Transverse colon (tissue), 4 donors: ENCODE measurements at regions not wholly inside any gene's neighbourhood (a gene's known extent, or its start where the extent isn't known, plus 50 kb on each side); places are given as distances from the start of the nearest gene placed in this dataset.

Experiments
- POLR2A ChIP-seq: fragments of 450-650 bp; IDR thresholded peaks from one replicate; pipeline ENCODE4 v1.6.1; 2016; ENCODE audit warnings: antibody characterized with exemption, mild to moderate bottlenecking, moderate library complexity
- POLR2AphosphoS5 ChIP-seq, 3 donors: sonication (generic); formaldehyde crosslinking; IDR thresholded peaks; one replicate each; pipeline ENCODE4 v1.6.1; 2016; ENCODE audit warnings: antibody characterized with exemption in 3 of 3
- TF ChIP-seq, protein P1 (sequence below), 5 experiments: fragments of 200-600 bp in 3 of 5; fragments of 450-650 bp in 2 of 5; sonication (generic) in 3 of 5; IDR thresholded peaks; 1 replicate in 2 of 5; 2 replicates in 3 of 5; pipeline ENCODE4 v1.5.1; 2016 to 2017; ENCODE audit warnings: antibody characterized with exemption in 5 of 5, inconsistent platforms in 3 of 5, mild to moderate bottlenecking in 2 of 5, moderate library complexity in 1 of 5

DNA sequence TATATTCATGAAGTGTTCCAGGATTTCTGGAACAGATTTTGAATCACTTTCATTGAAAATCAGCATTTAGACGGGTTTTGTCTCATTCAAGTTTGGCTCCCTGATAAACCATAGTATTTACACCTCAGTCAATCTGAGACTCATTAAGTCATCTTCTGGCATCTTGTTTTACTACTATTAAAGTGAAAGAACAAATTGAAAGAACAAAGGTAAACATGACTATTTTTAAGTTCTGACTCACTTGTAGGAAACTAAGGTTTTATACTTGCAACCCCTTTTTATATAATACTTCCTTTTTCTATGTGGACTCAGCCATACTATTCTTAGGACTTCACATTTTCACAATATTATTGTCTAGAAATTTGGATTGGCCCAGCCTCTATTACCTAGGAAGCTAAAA lies 854.4 kb downstream of the SQOR start:
- TF ChIP-seq, protein P1, sequence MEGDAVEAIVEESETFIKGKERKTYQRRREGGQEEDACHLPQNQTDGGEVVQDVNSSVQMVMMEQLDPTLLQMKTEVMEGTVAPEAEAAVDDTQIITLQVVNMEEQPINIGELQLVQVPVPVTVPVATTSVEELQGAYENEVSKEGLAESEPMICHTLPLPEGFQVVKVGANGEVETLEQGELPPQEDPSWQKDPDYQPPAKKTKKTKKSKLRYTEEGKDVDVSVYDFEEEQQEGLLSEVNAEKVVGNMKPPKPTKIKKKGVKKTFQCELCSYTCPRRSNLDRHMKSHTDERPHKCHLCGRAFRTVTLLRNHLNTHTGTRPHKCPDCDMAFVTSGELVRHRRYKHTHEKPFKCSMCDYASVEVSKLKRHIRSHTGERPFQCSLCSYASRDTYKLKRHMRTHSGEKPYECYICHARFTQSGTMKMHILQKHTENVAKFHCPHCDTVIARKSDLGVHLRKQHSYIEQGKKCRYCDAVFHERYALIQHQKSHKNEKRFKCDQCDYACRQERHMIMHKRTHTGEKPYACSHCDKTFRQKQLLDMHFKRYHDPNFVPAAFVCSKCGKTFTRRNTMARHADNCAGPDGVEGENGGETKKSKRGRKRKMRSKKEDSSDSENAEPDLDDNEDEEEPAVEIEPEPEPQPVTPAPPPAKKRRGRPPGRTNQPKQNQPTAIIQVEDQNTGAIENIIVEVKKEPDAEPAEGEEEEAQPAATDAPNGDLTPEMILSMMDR (IDR thresholded peaks at IDR 0.05), result no peak
- TF ChIP-seq POLR2AphosphoS5 (IDR thresholded peaks at IDR 0.05), result no peak
- no peak for TF ChIP-seq POLR2A
